Astrocyte (in vitro differentiated cells and primary cell): ENCODE measurements at regions not wholly inside any gene's neighbourhood (a gene's known extent, or its start where the extent isn't known, plus 50 kb on each side); places are given as distances from the start of the nearest gene placed in this dataset.

Experiments used
- DNase-seq: peaks from one replicate; pipeline ENCODE4 v3.0.0-alpha.2; 2010; ENCODE audit warnings: low read depth
- FAIRE-seq: peaks from 2 replicates; lab custom pipeline; 2011; peaks lifted over from hg19 to GRCh38; lab: Jason Lieb, UNC
- H2AFZ ChIP-seq: 2 replicates; pipeline ENCODE4 v1.6.0; 2012; ENCODE audit warnings: low read depth, low read length, inconsistent platforms
- H3K27ac ChIP-seq: 2 replicates; pipeline ENCODE4 v1.5.1; 2011; ENCODE audit warnings: low read depth, low read length, inconsistent platforms
- H3K27me3 ChIP-seq: 2 replicates; pipeline ENCODE4 v1.6.0; 2011; ENCODE audit warnings: low read length, inconsistent platforms; ENCODE audit not compliant: insufficient read depth
- H3K36me3 ChIP-seq: 2 replicates; pipeline ENCODE4 v1.5.1; 2011; ENCODE audit warnings: low read length, inconsistent platforms; ENCODE audit not compliant: insufficient read depth
- H3K4me1 ChIP-seq: 2 replicates; pipeline ENCODE4 v1.5.1; 2011; ENCODE audit warnings: low read length, inconsistent platforms; ENCODE audit not compliant: insufficient read depth
- H3K4me2 ChIP-seq: 2 replicates; pipeline ENCODE4 v1.6.0; 2012; ENCODE audit warnings: low read length, inconsistent platforms
- H3K4me3 ChIP-seq: 2 replicates; pipeline ENCODE4 v1.5.1; 2011; ENCODE audit warnings: low read depth, mild to moderate bottlenecking, low read length, inconsistent platforms; ENCODE audit not compliant: insufficient read depth
- H3K79me2 ChIP-seq: 2 replicates; pipeline ENCODE4 v1.6.0; 2012; ENCODE audit warnings: mild to moderate bottlenecking, low read length, inconsistent platforms; ENCODE audit not compliant: insufficient read depth
- H3K9ac ChIP-seq: 2 replicates; pipeline ENCODE4 v1.6.0; 2012; ENCODE audit warnings: mild to moderate bottlenecking, low read length, inconsistent platforms
- H3K9me3 ChIP-seq: 2 replicates; pipeline ENCODE4 v1.5.1; 2012; ENCODE audit warnings: low read depth, mild to moderate bottlenecking, low read length, inconsistent platforms; ENCODE audit not compliant: insufficient read depth
- H4K20me1 ChIP-seq: 2 replicates; pipeline ENCODE4 v1.6.0; 2012; ENCODE audit warnings: low read length, inconsistent platforms; ENCODE audit not compliant: insufficient read depth
- H3K27ac Mint-ChIP-seq: one replicate; pipeline ENCODE4 v1.8.0; 2021; ENCODE audit warnings: mild to moderate bottlenecking, mixed read lengths; ENCODE audit not compliant: unreplicated experiment
- H3K27me3 Mint-ChIP-seq: one replicate; pipeline ENCODE4 v1.8.0; 2021; ENCODE audit warnings: low read depth, mixed read lengths; ENCODE audit not compliant: unreplicated experiment
- H3K36me3 Mint-ChIP-seq: one replicate; pipeline ENCODE4 v1.8.0; 2021; ENCODE audit warnings: low read depth, mixed read lengths; ENCODE audit not compliant: unreplicated experiment
- H3K4me1 Mint-ChIP-seq: one replicate; pipeline ENCODE4 v1.8.0; 2021; ENCODE audit warnings: low read depth, mixed read lengths; ENCODE audit not compliant: unreplicated experiment
- H3K4me3 Mint-ChIP-seq: one replicate; pipeline ENCODE4 v1.8.0; 2021; ENCODE audit warnings: mild to moderate bottlenecking, moderate library complexity, mixed read lengths; ENCODE audit not compliant: unreplicated experiment
- H3K9me3 Mint-ChIP-seq: one replicate; pipeline ENCODE4 v1.8.0; 2021; ENCODE audit warnings: mild to moderate bottlenecking, mixed read lengths; ENCODE audit not compliant: unreplicated experiment
- CTCF ChIP-seq: IDR thresholded peaks from 2 replicates; pipeline ENCODE4 v1.5.1; 2011; ENCODE audit warnings: low read depth, mild to moderate bottlenecking, inconsistent platforms, low read length, moderate library complexity; ENCODE audit not compliant: insufficient read depth
- EZH2 ChIP-seq: IDR thresholded peaks from 2 replicates; pipeline ENCODE4 v1.6.1; 2012; ENCODE audit warnings: mild to moderate bottlenecking, low read length, inconsistent platforms; ENCODE audit not compliant: insufficient read depth

GRCh38 chr6:159464816-159465215 is 228.2 kb downstream of the SOD2 start:
- no peak overlapping the region for H3K27ac Mint-ChIP-seq
- no peak overlapping the region for H3K27ac ChIP-seq
- no peaks in the 10 kb centered on the region for H4K20me1 ChIP-seq
- H3K4me1 Mint-ChIP-seq: peaks cover 29% of the 10 kb centered on the region
- FAIRE-seq (no peak), DNase-seq (no peak)
- no peak overlapping the region for H3K4me2 ChIP-seq
- H3K4me3 Mint-ChIP-seq: no peak overlapping the region
- TF ChIP-seq EZH2 (no peak), CTCF (no peak)
- no peaks in the 10 kb centered on the region for H3K36me3 Mint-ChIP-seq
- H3K36me3 ChIP-seq: no peaks in the 10 kb centered on the region
- no peaks in the 10 kb centered on the region for H3K27me3 Mint-ChIP-seq
- no peak overlapping the region for H2AFZ ChIP-seq
- no peaks in the 10 kb centered on the region for H3K4me1 ChIP-seq
- H3K79me2 ChIP-seq: no peaks in the 10 kb centered on the region
- no peak overlapping the region for H3K4me3 ChIP-seq
- no peak overlapping the region for H3K9ac ChIP-seq
- H3K27me3 ChIP-seq: no peaks in the 10 kb centered on the region
- H3K9me3 ChIP-seq: no peaks in the 10 kb centered on the region
- H3K9me3 Mint-ChIP-seq: peaks cover 2% of the 10 kb centered on the region

DNA sequence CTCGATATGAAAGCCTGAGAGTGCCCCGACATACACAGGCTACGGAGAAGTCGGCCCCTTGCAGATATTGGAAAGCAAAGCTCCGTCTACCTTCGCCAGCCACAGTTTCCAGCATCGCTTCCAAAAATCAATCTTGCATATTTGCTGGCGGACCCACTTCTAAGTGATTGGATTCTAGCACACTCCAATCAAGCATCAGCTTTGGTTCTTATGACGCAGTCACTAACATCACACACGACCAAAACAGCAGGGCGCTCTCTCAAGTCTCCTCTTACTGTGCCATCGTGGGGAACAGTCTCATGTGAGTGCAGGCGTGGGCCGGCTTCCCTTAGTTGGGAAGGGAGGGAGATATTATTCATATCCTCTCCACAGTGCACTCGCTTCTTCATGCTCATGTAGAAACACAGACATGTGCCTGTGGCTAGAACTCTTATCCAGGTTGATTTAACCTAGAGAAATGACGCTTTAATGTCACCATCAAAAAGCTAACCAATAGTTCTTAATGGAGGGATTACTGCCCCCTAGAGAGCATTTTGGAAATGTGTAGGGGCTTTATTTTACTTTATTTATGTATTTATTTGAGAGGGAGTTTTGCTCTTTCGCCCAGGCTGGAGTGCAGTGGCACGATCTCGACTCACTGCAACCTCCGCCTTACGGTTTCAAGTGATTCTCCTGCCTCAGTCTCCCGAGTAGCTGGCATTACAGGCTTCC is 229.8 kb downstream of the SOD2 start:
- no peak overlapping the region for H3K27ac ChIP-seq
- no peaks in the 10 kb centered on the region for H3K9me3 ChIP-seq
- Mint-ChIP-seq H3K9me3 (peaks cover under 1% of the 10 kb centered on the region), H3K27me3 (no peaks in the 10 kb centered on the region), H3K4me3 (no peak overlapping the region), H3K4me1 (peaks cover 28% of the 10 kb centered on the region), H3K36me3 (no peaks in the 10 kb centered on the region), H3K27ac (no peak overlapping the region)
- DNase-seq (no peak), FAIRE-seq (no peak)
- TF ChIP-seq CTCF (peak; percentile 47), EZH2 (no peak)
- no peaks in the 10 kb centered on the region for H3K4me1 ChIP-seq
- H3K4me3 ChIP-seq: no peak overlapping the region
- no peaks in the 10 kb centered on the region for H3K36me3 ChIP-seq
- H2AFZ ChIP-seq: no peak overlapping the region
- H4K20me1 ChIP-seq: no peaks in the 10 kb centered on the region
- no peaks in the 10 kb centered on the region for H3K27me3 ChIP-seq
- no peaks in the 10 kb centered on the region for H3K79me2 ChIP-seq
- H3K4me2 ChIP-seq: no peak overlapping the region
- H3K9ac ChIP-seq: no peak overlapping the region

DNA sequence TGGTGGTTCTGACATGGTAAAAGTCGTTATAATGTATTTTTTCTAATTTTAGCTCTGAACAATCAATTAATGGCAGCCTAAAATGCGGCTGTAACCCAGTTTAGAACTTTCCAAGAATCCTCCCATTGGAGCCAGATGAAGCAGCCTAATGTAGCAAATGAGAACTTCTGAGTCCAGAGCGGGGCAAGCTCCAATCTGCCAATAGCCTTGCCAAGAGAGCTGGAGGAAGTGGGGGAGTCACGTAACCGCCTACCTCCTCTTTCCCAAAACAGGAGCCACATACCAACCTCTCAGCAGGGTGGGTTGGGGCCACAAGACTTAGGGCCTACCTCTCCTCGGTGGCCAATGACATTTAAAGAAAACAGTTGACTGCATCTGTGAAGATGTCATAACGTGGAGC is 230.6 kb downstream of the SOD2 start:
- Histone ChIP-seq H3K4me3 (no peak overlapping the region), H3K27me3 (no peaks in the 10 kb centered on the region), H2AFZ (no peak overlapping the region), H3K79me2 (no peaks in the 10 kb centered on the region), H3K4me2 (no peak overlapping the region), H3K27ac (no peak overlapping the region), H3K9ac (no peak overlapping the region), H4K20me1 (no peaks in the 10 kb centered on the region), H3K4me1 (no peaks in the 10 kb centered on the region), H3K9me3 (no peaks in the 10 kb centered on the region), H3K36me3 (no peaks in the 10 kb centered on the region)
- Mint-ChIP-seq H3K36me3 (no peaks in the 10 kb centered on the region), H3K9me3 (no peaks in the 10 kb centered on the region), H3K27me3 (no peaks in the 10 kb centered on the region), H3K4me3 (no peak overlapping the region), H3K27ac (no peak overlapping the region), H3K4me1 (peaks cover 24% of the 10 kb centered on the region)
- FAIRE-seq (no peak), DNase-seq (no peak)
- no peak for TF ChIP-seq EZH2
- TF ChIP-seq CTCF: no peak
